ENCODE measurements at regions not wholly inside any gene's neighbourhood (a gene's known extent, or its start where the extent isn't known, plus 50 kb on each side); places are given as distances from the start of the nearest gene placed in this dataset.

DNA sequence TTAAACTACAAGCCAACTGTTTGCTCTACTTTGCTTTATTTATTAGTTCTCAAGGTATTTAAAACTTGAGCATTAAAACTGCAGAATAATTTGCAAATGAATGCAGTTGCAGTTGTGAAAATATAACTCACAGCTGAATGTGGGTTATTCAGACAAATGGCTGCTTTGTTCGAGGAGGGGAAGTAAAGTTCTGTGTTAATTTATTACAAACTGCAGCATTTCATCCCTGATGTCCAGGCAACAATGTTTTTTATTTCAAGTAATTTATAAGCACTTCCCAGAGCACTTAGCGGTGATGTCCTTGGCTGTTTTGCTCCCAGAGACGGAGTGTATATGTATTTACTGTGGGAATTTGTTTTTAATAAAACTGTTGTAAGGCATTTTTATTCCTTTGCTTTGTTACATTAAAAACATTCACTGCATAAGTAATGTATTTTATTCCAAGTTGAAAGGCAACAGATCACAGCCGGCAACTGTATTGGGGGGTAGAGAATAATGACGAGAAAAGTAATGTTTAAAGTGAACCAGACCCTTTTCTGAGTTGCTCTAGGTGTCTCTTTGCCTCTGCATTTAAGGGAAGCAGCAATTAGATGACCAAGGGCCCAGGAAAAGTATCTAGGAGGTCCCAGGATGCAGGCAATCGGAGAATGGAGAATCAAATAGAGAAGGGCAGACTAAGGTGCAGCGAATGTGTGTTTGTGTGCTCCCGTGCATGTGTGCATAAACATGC is 291.2 kb upstream of the SALL1 start:
- no peak for DNase-seq

- DNase-seq = no peak
These were observed 289.2 kb upstream of the SALL1 start for GRCh38 chr16:51440131-51440889.

DNA sequence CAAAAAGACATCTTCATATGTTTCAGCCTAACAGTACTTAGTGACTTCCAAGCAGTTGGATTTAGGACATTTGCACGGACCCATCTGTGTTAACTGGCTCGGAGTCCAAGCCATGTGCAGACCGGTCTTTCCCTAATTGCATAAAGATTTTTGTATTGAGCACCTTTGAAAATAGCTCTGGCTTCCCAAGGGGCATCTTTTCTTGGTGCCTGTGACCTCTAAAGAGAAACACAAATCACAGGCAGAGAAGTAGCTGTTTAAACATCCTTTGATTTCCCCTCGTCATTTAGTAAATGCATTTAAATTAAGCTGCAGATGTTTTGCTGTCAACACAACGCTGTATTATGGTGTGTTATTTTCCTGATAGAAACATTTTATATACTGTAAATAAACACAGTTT is 288.2 kb upstream of the SALL1 start:
- DNase-seq = no peak

GRCh38 chr16:51436742-51437141 is 285.7 kb upstream of the SALL1 start:
- no peak for DNase-seq

- DNase-seq = no peak
These were observed 283.6 kb upstream of the SALL1 start for GRCh38 chr16:51434567-51435198.

- DNase-seq = no peak
These were observed 282.5 kb upstream of the SALL1 start for GRCh38 chr16:51433599-51433998.

GRCh38 chr16:51431517-51432241 is 280.6 kb upstream of the SALL1 start:
- DNase-seq = no peak

GRCh38 chr16:51430716-51431369 is 279.8 kb upstream of the SALL1 start:
- DNase-seq = no peak

DNA sequence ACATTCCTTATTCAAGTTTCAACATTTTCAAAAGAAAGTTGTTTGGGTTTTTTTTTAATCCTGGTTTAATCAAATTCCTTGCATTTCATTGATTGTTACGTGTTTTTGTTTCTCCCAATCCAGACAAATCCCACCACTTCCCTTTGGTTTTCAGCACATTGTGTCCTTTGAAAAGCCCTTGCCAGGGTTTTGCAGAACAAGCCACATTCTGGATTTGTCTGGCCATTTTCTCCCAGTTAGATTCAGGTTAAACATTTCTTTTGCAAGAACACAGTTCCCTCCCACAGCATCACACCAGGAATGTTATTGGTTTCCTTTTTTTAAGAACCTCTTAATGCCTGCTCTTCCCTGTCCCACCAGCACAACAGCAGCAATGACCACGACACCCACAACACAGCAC is 278.0 kb upstream of the SALL1 start:
- DNase-seq = no peak

DNA sequence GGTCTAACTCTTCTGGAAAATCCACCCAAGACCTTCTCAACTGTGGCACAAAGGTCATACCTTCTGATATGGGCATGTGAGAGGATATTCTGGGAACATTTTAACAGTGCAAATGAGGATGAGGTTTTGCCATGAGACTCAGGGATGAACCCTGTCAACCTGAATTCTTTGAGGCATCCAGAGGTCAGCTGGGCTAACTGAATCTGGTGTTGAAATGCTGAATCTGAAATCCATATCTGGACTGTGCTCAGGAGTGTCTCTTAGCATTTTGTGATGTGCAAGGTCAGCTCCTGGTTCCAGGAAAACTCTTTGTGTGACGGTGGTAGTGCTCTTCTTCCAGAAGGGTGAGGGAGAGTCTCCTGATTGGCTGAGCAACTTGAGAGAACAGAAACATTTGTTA is 276.0 kb upstream of the SALL1 start:
- no peak for DNase-seq

- DNase-seq = no peak
These were observed 275.2 kb upstream of the SALL1 start for GRCh38 chr16:51426276-51426675.

- DNase-seq = no peak
These were observed 269.2 kb upstream of the SALL1 start for GRCh38 chr16:51420247-51420646.

DNA sequence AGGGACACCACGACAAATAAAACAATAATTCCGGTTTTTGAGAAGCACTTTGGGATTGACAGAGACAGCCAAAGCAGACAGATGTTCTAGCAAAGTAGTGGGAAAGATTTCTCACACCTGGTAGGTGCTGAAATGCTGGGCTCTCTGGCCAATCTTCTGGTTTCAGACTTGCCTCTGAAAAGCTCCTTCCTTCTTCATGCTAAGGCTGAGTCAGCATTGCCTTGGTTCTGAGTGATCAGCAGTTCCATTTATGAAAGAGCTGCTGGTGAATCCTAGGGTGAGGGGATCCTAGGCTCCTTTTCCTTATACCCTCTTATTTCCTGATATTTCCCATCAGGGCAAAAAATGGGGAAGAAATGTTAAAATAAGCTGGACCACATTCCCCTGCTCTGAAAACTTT is 268.7 kb upstream of the SALL1 start:
- no peak for DNase-seq

- DNase-seq = no peak
These were observed 267.2 kb upstream of the SALL1 start for GRCh38 chr16:51418258-51418657.

DNA sequence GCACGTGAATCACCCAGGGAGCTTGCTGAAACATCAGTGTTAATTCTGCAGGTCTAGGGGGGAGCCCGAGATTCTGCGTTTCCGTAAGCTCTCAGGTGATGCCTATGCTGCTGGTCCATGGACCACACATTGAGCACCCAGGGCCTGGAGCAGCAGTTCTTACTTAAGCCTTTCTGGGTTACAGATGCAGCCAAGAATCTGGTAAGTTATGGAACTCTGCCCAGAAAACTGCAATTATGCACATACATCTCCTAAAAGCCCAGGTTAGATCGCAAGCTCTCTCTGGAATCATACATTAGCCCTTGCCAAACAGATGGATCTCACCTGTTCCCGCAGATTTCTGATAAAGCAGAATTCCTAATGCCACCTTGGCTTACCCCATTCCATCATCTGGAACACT is 265.9 kb upstream of the SALL1 start:
- DNase-seq = no peak

- no peak for DNase-seq
These were observed 259.1 kb upstream of the SALL1 start for GRCh38 chr16:51410125-51410524.

- no peak for DNase-seq
These were observed 258.1 kb upstream of the SALL1 start for GRCh38 chr16:51409001-51409675.

DNA sequence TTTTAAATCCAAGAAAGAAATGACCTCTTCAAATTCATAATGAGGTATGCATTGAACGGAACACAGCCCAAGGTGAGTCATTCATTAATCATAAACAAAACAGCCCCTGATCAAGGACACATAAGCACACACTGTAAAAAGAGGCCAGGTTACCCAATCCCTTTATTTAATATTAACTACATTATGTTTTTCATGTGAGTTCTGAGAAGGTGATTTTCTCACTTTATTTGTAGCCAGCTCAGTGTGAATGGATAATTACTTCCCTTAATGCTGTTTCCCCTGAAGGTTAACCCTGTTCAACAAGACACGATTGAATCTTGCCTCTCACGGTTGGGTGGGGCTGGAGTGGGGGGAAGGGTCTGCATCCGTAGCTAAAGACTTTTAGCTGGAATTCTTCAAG is 257.3 kb upstream of the SALL1 start:
- no peak for DNase-seq

- DNase-seq = no peak
These were observed 256.9 kb upstream of the SALL1 start for GRCh38 chr16:51407921-51408320.

DNA sequence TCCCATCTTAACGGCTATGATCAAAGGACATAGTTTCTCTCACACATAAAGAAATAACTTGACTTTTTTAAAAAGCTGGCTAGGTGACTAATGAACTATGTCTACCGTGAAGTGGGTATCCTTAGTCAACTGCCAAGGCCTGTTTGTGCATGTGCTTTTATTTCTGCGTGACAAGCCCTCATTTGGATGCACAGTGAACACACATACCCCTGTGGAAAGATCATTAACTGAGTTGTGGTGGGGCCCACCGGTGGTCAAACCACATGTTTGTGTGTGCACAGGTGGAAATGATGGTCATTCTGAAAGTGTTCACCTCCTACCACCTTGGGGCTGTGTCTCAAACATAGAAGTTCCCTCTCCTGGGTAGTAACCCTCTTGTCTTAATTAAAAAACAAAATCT is 256.1 kb upstream of the SALL1 start:
- DNase-seq = no peak

GRCh38 chr16:51405361-51405760 is 254.3 kb upstream of the SALL1 start:
- DNase-seq = no peak

- no peak for DNase-seq
These were observed 253.3 kb upstream of the SALL1 start for GRCh38 chr16:51404386-51404785.

All from CD4-positive, alpha-beta T cell treated with Interferon gamma for 1 hour (primary cell).